HG03575 (cell line): ENCODE measurements at regions not wholly inside any gene's neighbourhood (a gene's known extent, or its start where the extent isn't known, plus 50 kb on each side); places are given as distances from the start of the nearest gene placed in this dataset.
"Not testable (repeated sequence)": the region's sequence is repeated elsewhere in the genome, so short reads cannot be mapped to it uniquely, and the experiment has no call there.

Source experiments
- ATAC-seq: cut with Tn5 transposase; IDR thresholded peaks from one replicate; pipeline ENCODE4 v1.9.1; 2021; ENCODE audit not compliant: unreplicated experiment, insufficient number of reproducible peaks, low FRiP score; ENCODE audit errors: extremely low read depth

DNA sequence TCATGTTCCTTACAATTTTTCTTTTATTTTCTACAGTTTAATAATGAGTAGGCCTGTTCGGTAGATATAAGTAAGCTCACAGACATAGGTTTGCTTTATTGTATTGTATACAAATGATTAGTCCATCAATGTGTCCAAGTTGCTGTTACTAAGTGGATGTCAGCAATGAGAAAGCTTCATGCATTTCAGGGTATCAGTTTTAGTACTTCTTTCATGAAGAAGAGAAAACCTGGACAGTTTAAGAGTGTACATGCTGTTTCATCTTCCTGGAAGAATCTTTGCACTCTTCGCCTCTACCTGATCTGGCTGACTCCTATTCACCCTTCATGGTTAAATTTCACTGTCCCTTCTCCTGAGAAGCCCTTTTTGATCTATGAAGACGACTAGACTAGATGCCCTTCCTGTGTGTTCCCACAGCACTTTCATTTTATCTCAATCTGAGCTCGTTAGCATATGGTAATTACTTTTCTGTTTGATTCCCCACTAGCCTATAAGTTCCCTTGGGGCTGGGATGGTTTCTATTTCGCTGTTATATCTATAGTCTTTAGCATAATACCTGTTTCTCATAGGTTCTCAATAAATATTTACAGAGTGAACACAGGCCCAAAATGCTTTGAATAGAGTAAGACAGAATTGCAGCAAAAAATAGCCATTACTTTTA lies 70.7 kb downstream of the CETN3 start:
- peak; percentile 65 for ATAC-seq

DNA sequence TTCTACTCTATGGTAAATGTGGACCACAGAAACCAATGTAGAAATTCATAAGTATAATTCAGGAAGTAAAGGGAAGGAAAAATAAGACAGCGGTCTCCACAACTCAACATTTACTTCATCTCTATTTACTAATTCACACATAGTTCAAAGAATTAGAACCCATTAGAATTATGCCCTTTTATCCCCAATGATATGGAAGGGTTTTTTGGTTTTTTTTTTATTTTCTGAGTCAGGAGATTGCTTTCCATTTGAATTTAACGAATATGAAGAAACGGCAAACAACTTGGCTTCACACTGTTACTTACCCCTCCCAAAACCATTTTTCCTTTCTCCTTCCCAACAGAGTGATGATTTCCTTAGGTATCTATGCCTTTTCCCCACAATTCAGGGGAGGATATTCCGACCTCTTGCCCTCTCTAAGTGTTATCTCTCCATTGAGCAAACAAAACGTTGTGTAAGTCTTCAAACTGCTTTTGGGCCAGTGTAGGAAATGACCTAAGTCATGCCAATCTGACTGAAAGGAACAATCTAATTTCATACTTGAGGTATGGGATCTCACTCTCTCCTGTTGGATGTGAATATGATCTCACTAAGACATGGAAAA lies 72.0 kb downstream of the CETN3 start:
- no peak for ATAC-seq

DNA sequence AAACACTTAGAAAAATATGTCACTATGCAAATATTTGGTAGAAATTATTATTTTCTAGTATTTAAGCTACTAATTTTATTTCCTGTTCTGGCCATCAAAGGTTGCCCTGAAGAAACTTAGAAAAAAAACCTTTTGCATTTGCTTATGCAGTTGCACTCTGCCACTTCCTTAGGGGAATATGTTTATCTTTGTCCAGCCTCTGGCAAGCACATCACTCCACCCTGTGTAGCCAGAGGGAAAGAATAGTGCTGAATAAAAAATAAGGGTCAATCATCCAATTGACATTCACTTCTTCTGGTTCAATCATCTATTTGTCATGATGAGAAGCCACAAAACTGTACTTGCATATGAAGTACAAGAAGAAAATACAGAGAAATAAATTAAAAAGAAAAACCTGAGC lies 72.8 kb downstream of the CETN3 start:
- no peak for ATAC-seq

DNA sequence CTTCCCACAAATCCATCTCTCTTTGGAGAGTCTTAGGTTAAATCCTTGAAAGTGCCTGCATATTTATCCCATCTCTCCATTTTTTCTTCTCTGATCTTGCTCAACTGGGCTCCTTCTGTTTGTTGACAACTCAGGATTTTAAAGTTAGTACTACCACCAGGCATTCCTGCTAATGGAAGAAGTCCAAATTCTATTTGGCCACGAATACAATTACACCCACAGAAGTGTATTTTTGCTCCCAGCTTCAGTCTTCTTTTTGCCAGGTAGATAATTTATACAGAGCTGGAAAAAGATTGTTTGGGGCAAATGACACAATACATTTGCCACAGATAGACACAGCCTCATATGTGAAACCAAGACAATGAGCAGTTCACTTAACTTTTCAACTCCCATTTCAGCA lies 74.8 kb downstream of the CETN3 start:
- ATAC-seq = no peak

DNA sequence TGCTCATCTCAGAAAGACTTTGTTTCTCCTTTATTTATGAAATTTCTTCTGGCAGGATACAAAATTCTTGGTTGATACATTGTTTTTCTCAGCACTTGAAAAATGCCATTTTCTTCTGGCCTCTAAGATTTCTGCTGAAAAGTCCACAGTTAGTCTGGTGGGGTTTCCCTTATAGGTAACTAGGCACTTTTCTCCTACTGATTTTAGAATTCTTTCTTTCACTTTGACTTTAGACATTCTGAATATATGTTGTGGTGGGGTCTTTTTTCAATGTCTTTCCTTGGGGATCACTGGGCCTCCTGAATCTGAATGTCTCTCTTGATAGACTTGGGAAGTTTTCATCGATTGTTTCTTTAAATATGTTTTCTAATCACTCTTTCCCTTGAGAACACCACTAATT lies 79.6 kb downstream of the CETN3 start:
- ATAC-seq = no peak

DNA sequence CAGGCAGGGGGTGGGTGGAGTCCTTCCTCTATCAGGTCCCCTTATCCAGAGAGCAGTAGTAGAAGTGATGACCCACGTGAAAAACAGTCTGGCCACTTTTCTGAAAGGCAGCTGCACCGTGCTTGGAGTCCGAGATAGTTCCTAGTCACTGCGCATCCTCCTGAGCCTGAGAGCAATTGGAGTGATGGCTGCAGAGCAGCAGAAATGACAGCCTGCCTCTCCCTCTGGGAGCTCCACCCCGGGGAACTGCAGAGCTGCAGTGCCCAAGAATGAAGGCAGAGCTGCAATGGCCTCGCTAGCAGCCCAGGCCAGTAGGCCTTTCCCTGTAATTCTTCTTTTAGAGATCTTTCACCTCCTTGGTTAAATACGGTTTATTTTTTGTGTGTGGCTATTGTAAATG lies 82.6 kb downstream of the CETN3 start:
- ATAC-seq = no peak

DNA sequence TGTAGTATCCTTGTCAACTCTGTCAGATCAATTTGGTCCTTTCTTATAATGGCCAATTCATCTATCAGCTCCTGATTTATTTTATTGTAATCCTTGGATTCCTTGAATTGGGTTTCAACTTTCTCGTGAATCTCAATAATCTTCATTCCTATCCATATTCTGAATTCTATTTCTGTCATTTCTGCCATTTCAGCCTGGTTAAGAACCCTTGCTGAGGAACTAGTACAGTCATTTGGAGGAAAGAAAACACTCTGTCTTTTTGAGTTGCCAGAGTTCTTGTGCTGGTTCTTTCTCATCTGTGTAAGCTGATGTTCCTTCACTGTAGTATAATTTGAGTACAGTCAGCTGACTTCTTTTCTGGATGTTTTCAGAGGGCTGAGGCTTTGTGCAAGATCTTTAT lies 84.5 kb downstream of the CETN3 start:
- no peak for ATAC-seq

DNA sequence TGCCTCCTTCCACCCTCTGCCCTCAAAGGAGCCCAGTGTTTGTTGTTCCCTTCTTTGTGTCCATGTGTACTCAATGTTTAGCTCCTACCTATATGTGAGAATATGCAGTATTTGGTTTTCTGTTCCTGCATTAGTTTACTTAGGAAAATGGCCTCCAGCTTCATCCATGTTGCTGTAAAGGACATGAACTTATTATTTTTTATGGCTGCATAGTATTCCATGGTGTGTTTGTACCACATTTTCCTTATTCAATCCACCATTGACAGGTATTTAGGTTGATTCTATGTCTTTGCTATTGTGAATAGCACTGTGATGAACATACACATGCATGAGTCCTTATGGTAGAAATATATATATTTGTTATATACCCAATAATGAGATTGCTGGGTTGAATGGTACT lies 89.2 kb downstream of the CETN3 start:
- ATAC-seq = not testable (repeated sequence)

DNA sequence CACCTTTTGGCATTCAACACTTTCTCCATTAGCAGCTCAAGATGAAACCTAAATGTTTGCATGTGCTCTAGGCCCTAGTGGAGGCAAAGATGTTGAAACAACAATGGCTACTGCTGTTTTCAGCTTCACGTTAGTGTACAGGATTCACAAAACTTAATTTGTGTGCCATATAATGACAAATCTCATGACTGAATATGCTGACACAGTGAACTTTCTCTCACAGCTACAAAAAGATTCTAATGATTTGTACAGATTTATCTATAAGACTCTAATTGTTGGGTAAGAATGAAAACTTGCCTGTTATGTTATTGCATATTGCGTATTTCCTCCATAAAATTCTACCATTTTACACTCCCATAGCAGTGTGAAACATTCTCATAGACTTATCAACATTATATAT lies 97.5 kb downstream of the CETN3 start:
- no peak for ATAC-seq

DNA sequence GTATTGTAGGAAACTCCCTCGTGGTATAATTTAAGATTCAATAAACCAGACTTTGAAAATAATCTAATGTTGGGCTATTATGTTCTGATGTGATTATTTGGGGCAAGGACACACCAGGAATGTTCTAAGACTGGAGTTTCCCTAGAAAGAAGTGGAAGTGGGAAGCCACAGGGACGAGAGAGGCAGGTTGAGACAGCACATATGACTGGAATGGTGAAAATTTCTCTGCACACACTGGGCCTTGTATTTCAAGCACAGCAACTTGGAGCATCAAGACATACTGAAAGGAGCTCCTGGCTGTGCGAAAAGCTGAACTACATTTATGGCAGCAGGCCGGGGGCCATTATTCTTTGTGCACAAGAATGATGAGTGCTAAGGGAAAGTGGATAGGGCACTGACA lies 98.2 kb downstream of the CETN3 start:
- ATAC-seq = no peak

DNA sequence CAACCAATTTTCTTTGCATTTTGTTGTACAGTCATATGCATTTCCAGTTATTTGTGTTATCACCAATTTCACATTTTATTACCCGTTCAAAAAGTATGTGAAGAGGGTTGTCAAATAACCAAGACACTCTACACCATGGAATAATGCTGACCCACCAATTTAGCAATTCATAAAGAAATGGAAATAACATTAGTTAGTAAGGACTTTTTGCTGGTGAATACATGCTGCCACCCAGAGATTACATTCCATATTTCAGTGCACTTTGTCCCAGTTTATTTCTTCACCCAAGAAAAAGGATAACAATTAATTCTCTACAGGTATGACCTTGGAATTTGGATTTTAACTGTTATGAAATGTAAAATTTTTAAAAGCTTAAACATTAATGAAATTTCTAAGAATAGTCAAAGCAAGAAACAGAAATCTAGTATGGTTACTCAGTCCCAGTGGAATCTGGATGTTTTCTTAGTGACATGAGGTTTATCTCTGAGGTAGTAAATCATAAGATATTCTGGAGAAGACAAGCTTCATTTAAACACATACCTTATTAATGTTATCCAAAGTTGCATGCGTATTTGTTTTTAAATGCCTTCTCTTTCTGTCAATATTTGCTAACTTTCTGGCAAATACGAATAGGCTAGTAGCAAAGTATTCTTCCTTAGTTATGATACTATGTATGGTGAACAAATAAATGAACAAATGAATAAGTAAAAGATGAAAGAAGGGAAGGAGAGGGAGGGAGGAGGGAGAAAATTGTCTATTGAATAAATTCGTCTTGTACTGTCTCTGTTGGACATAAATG lies 100.6 kb downstream of the CETN3 start:
- no peak for ATAC-seq

DNA sequence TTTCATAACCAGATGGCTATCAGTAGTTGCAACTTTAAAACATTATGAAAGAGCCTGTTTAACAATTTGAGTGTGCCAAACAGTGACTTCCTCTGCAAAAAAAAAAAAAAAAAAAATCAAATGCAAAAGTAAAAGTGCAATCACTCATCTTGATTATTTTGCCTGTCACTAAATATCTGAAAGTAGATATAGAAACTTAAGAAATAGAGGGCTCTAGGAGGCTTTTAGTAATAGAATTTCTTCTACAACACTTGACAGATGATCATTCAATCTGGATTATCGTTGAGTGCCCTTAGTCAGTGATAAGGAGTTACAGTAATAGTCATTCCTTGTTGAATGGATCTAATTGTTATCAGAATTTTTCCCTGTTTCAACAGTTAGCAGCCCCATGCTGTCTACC lies 101.8 kb downstream of the CETN3 start:
- no peak for ATAC-seq

DNA sequence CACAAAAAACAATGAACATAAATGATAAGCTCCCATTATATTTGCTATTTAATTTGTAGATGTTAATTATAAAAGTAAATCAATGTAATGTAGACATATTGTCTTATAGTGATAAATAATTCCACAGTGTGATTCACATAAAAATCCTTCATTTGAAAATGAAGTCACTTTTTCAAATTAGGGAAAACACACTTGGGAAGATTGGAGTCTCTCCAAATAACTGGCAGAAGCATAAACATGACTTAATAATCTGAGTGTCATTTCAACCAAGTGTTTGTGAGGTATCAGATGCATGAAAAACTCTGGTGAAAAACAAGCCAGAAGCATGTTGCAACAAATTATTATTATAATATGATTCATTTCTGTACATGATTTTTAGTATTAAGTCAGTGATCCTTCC lies 102.2 kb downstream of the CETN3 start:
- ATAC-seq = no peak

DNA sequence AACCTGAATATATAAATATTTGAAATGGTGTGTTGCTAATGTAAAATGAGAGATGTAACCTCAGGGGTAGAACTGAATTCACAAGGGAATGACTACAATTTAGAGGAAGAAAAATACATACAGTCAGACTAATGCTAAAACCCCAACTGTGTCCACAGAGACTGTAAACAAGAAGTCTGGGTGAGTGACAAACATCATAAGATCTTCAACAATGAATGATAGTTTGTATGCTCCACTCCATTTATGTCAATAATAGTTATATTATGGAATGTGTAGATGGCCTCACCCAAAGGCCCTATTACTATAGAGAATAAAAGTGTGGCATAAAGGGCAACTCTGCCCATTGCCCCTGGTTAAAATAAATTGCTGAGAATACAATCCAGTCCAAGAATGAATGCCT lies 102.9 kb downstream of the CETN3 start:
- ATAC-seq = no peak

DNA sequence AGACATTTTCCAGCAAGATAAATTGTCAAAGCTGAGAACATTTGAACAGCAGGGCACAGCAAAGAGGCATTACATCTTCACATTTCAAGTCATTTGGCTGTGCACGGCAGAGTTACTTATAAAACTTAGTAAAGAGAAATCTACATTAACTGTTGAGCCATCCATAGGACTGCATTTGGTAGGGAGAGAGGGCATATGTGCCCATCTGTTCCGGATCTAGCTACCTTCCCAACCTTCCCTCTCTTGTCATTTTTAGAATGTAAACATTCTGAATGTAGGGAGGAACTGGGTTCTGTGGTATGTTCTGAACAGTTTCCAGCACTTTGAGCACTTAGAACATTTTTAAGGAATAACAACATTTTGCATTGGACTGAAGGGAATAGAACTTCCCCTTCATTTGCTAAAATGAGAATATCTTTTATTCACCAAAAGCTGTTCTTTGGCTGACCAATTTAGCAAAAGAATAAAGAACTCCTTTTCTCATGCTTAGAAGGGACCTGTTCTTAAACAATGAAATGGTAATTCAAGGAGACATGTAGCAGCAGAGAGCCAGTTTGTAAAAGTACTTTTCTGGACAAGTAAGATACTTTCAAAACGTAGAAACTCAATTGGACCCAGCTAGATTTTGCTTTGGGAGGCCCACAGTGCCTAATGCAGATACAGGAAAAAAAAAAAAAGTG lies 104.4 kb downstream of the CETN3 start:
- no peak for ATAC-seq

DNA sequence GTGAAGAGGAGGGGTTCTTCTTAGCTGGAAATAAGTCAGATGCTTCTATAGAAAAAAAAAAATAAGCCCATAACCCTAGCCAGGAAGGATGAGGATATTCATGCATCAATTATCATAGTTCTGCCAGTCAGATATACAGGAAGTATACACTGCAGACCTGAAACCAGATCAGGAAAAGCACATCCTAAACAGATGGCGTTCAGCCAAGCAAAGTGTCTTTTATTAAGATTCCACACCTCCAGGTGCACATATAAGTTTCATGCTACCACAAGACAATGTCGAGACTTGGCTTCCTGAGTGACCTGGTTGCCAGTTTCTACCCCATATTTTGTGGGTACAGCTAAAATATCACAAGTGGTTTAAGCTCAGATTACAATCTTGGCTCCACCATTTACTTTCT lies 108.3 kb downstream of the CETN3 start:
- no peak for ATAC-seq

DNA sequence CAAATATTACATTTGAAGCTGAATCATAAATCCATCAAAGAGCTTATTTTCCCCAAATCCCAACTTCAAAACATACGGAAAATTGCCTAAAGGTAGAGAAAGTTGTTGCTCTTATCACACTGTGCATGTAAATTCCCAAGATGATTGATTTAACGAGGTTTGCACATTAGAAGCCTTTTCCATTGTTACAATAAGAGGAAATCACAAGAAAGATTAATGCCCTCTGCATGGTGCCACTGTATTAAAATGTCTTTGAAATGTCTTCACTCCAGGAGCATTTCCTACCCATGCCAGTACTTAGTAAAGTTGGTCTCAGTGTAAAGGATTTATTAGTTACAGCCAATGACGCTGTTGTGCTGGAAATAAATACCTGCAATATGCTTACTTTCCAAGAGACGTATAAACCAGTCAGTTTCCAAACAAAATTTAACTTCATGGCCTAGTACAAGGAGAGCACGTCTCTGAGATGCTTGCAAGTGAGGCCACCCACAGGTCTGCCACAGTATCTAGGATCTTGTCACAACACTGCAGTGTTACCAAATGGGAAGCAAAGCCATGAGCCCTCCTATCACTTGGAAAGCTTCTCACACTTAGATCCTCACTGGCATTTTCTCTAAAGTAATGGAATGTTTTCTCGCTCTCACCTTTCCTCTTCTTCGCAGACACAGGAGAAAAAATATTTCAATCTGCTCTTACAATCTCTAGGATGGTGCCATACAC lies 112.4 kb downstream of the CETN3 start:
- no peak for ATAC-seq

DNA sequence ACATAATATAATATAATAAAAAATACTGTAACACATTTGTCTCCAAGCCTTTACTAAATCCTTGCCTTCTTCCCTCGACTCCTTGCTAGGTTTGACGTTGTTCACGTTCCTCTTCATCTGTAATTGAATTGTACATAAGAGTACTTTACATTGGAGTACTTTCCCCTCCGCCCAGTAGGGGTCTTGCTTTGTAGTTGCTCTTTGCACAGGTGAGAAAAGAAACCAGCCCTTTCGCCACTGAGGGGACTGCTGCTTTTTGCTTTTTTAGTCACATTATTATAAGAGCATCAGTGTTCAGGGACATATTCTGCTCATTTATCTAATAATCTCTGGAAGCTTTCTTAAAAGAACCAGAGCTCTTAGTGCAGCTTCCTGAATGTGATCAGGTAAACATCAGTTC lies 115.0 kb downstream of the CETN3 start:
- ATAC-seq = no peak

DNA sequence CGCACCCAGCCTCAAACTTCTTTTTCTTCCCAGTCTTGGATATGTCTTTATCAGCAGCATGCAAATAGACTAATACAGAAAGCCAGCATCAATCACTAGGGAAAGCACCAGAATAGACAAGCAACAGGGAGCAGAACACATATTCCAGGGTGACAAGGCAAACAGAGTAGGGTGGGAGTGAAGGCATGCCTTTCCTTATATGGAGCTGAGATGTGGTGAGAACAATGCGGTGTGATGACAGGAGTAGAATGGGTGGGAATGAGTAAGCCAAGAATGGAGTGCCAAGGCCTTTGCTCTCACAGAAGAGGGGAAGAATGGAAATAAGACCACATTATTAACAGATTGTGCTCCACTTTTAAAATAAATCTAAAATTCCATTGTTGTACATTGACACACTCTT lies 115.6 kb downstream of the CETN3 start:
- no peak for ATAC-seq
